ENCODE measurements at regions not wholly inside any gene's neighbourhood (a gene's known extent, or its start where the extent isn't known, plus 50 kb on each side); places are given as distances from the start of the nearest gene placed in this dataset.

DNA sequence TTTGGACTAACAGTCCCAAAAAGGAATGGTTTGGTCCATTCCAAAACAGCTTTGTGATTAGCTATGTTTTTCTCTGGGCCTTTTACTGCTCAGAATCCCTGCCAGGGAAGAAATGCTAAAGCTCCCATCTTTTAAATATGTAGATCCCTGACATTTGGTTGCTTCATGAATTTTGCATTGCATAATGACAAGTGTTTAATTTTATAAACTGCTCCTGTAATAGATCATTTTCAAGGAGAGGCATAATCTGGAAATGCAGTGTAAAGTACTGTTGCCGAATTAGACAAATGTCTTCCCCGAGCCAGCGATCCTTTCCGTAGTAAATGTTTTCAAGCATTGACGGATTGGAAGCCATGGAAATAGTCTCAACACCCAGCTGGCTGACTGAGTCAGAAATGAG, 291.3 kb upstream of the PRKD1 start:
- TF ChIP-seq, protein P1, sequence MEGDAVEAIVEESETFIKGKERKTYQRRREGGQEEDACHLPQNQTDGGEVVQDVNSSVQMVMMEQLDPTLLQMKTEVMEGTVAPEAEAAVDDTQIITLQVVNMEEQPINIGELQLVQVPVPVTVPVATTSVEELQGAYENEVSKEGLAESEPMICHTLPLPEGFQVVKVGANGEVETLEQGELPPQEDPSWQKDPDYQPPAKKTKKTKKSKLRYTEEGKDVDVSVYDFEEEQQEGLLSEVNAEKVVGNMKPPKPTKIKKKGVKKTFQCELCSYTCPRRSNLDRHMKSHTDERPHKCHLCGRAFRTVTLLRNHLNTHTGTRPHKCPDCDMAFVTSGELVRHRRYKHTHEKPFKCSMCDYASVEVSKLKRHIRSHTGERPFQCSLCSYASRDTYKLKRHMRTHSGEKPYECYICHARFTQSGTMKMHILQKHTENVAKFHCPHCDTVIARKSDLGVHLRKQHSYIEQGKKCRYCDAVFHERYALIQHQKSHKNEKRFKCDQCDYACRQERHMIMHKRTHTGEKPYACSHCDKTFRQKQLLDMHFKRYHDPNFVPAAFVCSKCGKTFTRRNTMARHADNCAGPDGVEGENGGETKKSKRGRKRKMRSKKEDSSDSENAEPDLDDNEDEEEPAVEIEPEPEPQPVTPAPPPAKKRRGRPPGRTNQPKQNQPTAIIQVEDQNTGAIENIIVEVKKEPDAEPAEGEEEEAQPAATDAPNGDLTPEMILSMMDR (IDR thresholded peaks at IDR 0.05), result no peak
- TF ChIP-seq ZFX (IDR thresholded peaks at IDR 0.05; ENCODE audit: borderline replicate concordance), result no peak
